ENCODE measurements at regions not wholly inside any gene's neighbourhood (a gene's known extent, or its start where the extent isn't known, plus 50 kb on each side); places are given as distances from the start of the nearest gene placed in this dataset.

DNA sequence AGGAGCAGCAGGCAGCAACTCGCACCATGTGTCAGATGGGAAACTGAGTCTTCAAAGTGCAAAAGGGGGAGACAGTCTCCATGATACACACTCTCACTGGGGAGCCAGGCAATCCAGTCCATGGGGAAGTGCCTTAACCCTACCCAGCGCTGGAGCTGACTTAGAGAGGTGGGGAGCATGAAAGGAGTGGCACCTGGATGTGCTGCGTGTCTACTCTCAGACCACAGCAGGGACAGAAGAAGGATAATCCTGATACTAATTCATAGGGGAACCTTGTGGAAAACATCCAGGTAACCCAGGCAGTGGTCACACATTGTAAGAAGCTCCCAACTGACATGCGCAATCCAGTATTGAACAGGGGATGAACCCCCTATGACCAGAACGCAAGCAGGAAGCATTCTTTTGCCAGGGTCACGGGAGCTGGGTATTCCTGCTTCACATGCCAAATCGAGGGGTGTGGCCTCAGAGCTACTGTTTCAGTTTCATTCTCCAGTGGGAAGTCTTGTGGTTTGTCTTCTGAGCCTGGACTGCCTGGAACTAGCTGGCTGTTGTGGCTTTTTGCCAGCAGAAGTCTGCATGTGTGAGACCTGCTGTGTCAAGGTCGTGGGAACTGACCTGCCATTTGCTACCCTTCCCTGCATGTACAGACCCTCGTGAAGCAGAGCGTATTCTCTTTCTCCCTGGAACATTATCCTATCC lies 367.6 kb upstream of the NDN start:
- TF ChIP-seq, protein P1, sequence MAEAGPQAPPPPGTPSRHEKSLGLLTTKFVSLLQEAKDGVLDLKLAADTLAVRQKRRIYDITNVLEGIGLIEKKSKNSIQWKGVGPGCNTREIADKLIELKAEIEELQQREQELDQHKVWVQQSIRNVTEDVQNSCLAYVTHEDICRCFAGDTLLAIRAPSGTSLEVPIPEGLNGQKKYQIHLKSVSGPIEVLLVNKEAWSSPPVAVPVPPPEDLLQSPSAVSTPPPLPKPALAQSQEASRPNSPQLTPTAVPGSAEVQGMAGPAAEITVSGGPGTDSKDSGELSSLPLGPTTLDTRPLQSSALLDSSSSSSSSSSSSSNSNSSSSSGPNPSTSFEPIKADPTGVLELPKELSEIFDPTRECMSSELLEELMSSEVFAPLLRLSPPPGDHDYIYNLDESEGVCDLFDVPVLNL (CRISPR knock-in tag; IDR thresholded peaks at IDR 0.05; ENCODE audit: borderline replicate concordance, low read depth): no peak
- no peak for TF ChIP-seq ZNF671 (CRISPR knock-in tag; IDR thresholded peaks at IDR 0.05)
- no peak for TF ChIP-seq ZNF423 (CRISPR knock-in tag; IDR thresholded peaks at IDR 0.05)
- TF ChIP-seq, protein P2, sequence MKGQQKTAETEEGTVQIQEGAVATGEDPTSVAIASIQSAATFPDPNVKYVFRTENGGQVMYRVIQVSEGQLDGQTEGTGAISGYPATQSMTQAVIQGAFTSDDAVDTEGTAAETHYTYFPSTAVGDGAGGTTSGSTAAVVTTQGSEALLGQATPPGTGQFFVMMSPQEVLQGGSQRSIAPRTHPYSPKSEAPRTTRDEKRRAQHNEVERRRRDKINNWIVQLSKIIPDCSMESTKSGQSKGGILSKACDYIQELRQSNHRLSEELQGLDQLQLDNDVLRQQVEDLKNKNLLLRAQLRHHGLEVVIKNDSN (CRISPR knock-in tag; IDR thresholded peaks at IDR 0.05): no peak
- TF ChIP-seq SOX15 (CRISPR knock-in tag; IDR thresholded peaks at IDR 0.05): no peak
- TF ChIP-seq HMGA2 (CRISPR knock-in tag; IDR thresholded peaks at IDR 0.05): no peak
- TF ChIP-seq, protein P3, sequence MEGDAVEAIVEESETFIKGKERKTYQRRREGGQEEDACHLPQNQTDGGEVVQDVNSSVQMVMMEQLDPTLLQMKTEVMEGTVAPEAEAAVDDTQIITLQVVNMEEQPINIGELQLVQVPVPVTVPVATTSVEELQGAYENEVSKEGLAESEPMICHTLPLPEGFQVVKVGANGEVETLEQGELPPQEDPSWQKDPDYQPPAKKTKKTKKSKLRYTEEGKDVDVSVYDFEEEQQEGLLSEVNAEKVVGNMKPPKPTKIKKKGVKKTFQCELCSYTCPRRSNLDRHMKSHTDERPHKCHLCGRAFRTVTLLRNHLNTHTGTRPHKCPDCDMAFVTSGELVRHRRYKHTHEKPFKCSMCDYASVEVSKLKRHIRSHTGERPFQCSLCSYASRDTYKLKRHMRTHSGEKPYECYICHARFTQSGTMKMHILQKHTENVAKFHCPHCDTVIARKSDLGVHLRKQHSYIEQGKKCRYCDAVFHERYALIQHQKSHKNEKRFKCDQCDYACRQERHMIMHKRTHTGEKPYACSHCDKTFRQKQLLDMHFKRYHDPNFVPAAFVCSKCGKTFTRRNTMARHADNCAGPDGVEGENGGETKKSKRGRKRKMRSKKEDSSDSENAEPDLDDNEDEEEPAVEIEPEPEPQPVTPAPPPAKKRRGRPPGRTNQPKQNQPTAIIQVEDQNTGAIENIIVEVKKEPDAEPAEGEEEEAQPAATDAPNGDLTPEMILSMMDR (IDR thresholded peaks at IDR 0.05): no peak
- no peak for TF ChIP-seq ATF1 (CRISPR knock-in tag; IDR thresholded peaks at IDR 0.05)
- no peak for TF ChIP-seq KAT7 (CRISPR knock-in tag; IDR thresholded peaks at IDR 0.05; ENCODE audit: borderline replicate concordance)
- no peak for TF ChIP-seq CREB1 (CRISPR knock-in tag; IDR thresholded peaks at IDR 0.05)
- no peak for TF ChIP-seq MYBL2 (CRISPR knock-in tag; IDR thresholded peaks at IDR 0.05)
- TF ChIP-seq, protein P4, sequence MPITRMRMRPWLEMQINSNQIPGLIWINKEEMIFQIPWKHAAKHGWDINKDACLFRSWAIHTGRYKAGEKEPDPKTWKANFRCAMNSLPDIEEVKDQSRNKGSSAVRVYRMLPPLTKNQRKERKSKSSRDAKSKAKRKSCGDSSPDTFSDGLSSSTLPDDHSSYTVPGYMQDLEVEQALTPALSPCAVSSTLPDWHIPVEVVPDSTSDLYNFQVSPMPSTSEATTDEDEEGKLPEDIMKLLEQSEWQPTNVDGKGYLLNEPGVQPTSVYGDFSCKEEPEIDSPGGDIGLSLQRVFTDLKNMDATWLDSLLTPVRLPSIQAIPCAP (CRISPR knock-in tag; IDR thresholded peaks at IDR 0.05): no peak
- no peak for TF ChIP-seq ZNF416 (CRISPR knock-in tag; IDR thresholded peaks at IDR 0.05)
- TF ChIP-seq ATF3 (CRISPR knock-in tag; conservative IDR thresholded peaks at IDR 0.05): no peak
- TF ChIP-seq NFE2L1 (CRISPR knock-in tag; IDR thresholded peaks at IDR 0.05): no peak
- TF ChIP-seq, protein P5, sequence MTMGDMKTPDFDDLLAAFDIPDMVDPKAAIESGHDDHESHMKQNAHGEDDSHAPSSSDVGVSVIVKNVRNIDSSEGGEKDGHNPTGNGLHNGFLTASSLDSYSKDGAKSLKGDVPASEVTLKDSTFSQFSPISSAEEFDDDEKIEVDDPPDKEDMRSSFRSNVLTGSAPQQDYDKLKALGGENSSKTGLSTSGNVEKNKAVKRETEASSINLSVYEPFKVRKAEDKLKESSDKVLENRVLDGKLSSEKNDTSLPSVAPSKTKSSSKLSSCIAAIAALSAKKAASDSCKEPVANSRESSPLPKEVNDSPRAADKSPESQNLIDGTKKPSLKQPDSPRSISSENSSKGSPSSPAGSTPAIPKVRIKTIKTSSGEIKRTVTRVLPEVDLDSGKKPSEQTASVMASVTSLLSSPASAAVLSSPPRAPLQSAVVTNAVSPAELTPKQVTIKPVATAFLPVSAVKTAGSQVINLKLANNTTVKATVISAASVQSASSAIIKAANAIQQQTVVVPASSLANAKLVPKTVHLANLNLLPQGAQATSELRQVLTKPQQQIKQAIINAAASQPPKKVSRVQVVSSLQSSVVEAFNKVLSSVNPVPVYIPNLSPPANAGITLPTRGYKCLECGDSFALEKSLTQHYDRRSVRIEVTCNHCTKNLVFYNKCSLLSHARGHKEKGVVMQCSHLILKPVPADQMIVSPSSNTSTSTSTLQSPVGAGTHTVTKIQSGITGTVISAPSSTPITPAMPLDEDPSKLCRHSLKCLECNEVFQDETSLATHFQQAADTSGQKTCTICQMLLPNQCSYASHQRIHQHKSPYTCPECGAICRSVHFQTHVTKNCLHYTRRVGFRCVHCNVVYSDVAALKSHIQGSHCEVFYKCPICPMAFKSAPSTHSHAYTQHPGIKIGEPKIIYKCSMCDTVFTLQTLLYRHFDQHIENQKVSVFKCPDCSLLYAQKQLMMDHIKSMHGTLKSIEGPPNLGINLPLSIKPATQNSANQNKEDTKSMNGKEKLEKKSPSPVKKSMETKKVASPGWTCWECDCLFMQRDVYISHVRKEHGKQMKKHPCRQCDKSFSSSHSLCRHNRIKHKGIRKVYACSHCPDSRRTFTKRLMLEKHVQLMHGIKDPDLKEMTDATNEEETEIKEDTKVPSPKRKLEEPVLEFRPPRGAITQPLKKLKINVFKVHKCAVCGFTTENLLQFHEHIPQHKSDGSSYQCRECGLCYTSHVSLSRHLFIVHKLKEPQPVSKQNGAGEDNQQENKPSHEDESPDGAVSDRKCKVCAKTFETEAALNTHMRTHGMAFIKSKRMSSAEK (CRISPR knock-in tag; IDR thresholded peaks at IDR 0.05; ENCODE audit: borderline replicate concordance): no peak
- TF ChIP-seq ERG (CRISPR knock-in tag; IDR thresholded peaks at IDR 0.05): no peak
- no peak for TF ChIP-seq JUN (CRISPR knock-in tag; IDR thresholded peaks at IDR 0.05)
- DNase-seq (ENCODE audit: low spot score) (no peak), ATAC-seq (no peak)
- no peaks in the 10 kb centered on the region for H3K27me3 Mint-ChIP-seq (ENCODE audit: low read depth)
- no peak overlapping the region for H3K27ac Mint-ChIP-seq
- ChIA-PET POLR2A (no interaction called here), CTCF (no interaction called here)
- peaks cover 52% of the 10 kb centered on the region for H3K9me3 Mint-ChIP-seq
- no peak overlapping the region for H3K4me3 Mint-ChIP-seq
- H3K36me3 Mint-ChIP-seq: peaks cover 25% of the 10 kb centered on the region
- H3K4me1 Mint-ChIP-seq: no peaks in the 10 kb centered on the region
